GM12891 (cell line): ENCODE measurements at regions not wholly inside any gene's neighbourhood (a gene's known extent, or its start where the extent isn't known, plus 50 kb on each side); places are given as distances from the start of the nearest gene placed in this dataset.

Source experiments
- DNase-seq: peaks from one replicate; pipeline ENCODE4 v3.0.0; 2011; ENCODE audit warnings: low spot score; ENCODE audit not compliant: insufficient read length
- FAIRE-seq: peaks from 2 replicates; lab custom pipeline; 2011; peaks lifted over from hg19 to GRCh38; lab: Jason Lieb, UNC
- PAX5 ChIP-seq: IDR thresholded peaks from 2 replicates; pipeline ENCODE4 v1.6.1; 2011; ENCODE audit warnings: low read length, moderate library complexity, mild to moderate bottlenecking; ENCODE audit not compliant: insufficient read depth, severe bottlenecking
- POLR2A ChIP-seq: IDR thresholded peaks from 2 replicates; pipeline ENCODE4 v1.6.1; 2011; ENCODE audit warnings: low read depth, low read length, control low read depth
- POLR2AphosphoS5 ChIP-seq: IDR thresholded peaks from 2 replicates; pipeline ENCODE4 v1.6.1; 2011; ENCODE audit warnings: low read depth, low read length, control low read depth
- POU2F2 ChIP-seq: IDR thresholded peaks from 2 replicates; pipeline ENCODE4 v1.6.1; 2011; ENCODE audit warnings: low read depth, mild to moderate bottlenecking, control low read depth, low read length, moderate library complexity
- SPI1 ChIP-seq: IDR thresholded peaks from 2 replicates; pipeline ENCODE4 v1.6.1; 2011; ENCODE audit warnings: low read depth, low read length, control low read depth
- TAF1 ChIP-seq: IDR thresholded peaks from 2 replicates; pipeline ENCODE4 v1.6.1; 2011; ENCODE audit warnings: low read depth, low read length, control low read depth

DNA sequence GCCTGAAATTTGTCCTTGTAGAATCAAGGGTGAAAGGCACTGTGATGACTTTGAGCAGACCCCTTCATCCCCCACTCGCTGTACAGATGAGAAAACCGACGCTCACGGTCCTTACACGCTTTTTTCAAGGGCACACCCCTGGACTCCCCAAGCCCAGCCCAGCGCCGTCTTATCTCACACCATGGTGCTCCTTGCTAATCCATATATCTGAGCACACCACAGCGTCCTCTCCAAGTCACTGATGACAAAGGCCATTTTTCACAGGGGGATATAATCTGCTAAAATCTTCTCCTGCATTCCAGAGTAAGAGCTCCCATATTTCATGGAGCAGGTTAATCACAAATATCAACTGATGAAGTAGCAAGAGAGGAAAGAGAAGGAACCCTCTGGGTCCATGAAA, 486.3 kb downstream of the BCOR start:
- DNase-seq: no peak
- no peak for FAIRE-seq
- TF ChIP-seq POLR2A (no peak), POLR2AphosphoS5 (no peak), POU2F2 (no peak), PAX5 (no peak), TAF1 (no peak)

DNA sequence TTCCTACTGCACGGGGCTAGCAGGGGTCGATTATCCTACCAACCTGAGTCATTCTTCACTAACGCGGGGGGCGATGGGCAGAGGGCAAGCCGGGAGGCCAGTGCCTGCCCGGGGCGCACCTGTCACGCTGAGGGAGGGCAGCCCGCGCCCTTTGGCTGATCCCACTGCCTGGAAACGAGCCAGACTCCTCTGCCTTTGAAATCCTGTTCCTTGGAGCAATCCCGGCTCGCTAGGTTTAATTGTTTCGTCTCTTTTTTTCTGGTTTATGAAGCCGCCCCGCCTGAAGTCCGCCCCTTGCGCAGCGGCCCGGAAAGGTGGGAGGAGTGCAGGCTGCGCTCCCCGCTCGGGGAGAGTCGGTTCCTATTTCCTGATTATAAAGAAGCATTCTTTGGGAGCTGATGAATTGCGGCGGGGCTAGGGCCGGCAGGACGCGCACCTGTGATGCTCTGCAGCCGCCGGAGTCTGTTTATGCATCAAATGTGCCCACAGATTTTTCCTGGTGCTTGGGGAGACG, 484.2 kb downstream of the BCOR start:
- TF ChIP-seq POLR2A: no peak
- no peak for TF ChIP-seq POU2F2
- no peak for TF ChIP-seq SPI1
- TF ChIP-seq TAF1: no peak
- no peak for TF ChIP-seq PAX5
- TF ChIP-seq POLR2AphosphoS5: no peak
- FAIRE-seq (peak; percentile 84), DNase-seq (no peak)

DNA sequence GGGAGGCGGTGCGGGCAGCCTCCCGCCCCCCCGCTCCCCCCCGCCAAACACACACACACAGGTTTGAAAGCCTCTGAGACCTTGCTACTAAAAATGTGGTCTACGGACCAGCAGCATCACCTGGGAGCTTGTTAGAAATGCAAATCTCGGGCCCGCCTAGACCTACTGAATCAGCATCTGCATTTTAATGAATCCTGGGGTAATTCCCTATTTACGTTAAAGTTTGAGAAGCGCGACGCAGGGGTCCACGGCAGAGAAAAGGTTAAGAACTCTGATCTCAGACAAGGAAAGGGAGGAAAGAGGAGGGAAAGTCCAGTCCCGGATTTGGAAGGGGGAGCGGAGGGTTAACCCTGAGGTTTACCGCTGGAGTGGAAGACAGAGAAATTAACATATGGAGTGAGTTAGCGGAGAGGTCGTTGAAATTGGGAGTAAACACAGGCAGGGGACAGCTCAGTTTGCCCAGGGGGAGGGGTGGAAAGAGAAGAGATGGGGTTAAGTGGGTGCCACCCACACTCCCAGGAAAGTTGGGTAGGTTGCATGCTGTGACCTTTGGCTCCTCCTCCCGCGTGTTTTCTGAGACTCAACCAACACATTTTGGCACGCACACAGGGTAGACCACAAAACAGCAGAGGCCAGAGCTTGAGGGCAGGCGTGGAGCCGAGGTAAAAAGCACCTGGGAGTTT, 483.6 kb downstream of the BCOR start:
- TF ChIP-seq SPI1: no peak
- TF ChIP-seq POU2F2: 0 out of 2 replicates have a peak, but pooled peaks have one; percentile 13
- DNase-seq (no peak), FAIRE-seq (peak; percentile 96)

DNA sequence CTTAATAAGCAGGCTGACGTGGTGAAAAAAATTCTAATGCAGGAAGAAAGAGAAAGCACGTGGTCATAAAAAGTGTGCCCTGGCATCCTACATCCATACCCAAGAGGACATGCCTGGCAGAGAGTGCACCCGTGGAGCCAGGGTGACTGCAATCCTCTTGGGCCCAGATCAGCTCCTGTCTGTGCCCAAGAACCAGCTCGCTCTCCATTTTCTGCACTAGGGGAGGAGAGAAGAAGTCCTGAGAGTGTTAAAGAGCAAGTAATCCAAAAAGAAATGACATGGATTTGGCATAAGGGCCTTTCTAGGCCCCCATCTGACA, 483.1 kb downstream of the BCOR start:
- FAIRE-seq: no peak
- TF ChIP-seq TAF1: no peak
- no peak for TF ChIP-seq POLR2A
- no peak for TF ChIP-seq PAX5
- TF ChIP-seq SPI1: no peak
- no peak for TF ChIP-seq POLR2AphosphoS5
- no peak for TF ChIP-seq POU2F2
- no peak for DNase-seq

DNA sequence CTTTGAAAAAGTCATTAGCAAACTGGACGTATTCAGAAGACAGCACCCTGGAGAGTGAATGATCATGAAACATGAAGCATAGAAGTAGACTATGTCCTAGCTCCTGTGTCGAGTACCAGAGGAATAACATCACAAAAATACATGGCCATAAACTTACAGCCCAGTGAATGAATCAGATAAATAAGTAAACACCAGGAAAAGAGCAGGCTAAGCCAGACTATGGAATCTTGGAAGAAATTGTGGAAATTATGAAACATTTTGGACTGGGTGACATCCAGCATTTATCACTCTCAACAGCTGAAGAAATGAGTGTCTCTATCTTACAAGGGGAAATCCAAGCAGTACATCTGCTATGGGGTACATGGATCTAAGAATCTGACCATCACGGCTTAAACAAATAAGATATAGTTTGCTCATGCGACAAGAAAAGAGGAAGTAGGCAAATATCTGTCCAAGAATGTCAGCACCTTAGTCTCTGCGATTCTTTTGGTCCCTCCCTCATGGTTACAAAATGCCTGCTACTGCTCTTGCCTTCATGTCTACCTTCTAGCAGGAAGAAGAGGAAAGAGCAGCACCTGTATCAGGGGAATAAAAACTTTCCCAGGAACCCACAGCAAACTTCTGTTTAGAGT, 481.5 kb downstream of the BCOR start:
- peak; percentile 85 for TF ChIP-seq SPI1
- TF ChIP-seq POLR2AphosphoS5: no peak
- no peak for TF ChIP-seq PAX5
- peak; percentile 58 for FAIRE-seq

DNA sequence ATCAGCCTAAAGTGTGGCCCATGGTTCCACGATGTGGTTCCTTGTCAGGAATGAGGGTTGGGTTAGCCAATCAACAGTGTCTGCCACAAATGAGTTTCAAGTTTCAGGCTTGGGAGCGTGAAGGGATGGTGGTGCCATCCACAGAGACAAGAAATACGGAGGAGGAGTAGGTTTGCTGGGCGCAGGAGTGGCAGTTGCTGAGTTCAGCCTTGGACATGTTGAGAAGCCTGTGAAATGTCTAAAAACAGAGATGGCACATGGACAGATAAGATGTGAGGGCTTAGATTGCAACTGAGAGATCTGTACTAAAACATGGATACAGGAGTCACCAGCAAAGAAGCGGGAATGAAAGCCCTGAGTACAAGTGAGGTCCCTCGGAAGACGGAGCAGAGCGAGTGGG, 481.0 kb downstream of the BCOR start:
- no peak for DNase-seq
- no peak for TF ChIP-seq POLR2AphosphoS5
- no peak for TF ChIP-seq POLR2A
- TF ChIP-seq PAX5: no peak
- no peak for TF ChIP-seq SPI1
- TF ChIP-seq POU2F2: no peak
- no peak for TF ChIP-seq TAF1
- peak; percentile 59 for FAIRE-seq

More for the DNA sequence above, 481.5 kb downstream of the BCOR start:
- DNase-seq: no peak

DNA sequence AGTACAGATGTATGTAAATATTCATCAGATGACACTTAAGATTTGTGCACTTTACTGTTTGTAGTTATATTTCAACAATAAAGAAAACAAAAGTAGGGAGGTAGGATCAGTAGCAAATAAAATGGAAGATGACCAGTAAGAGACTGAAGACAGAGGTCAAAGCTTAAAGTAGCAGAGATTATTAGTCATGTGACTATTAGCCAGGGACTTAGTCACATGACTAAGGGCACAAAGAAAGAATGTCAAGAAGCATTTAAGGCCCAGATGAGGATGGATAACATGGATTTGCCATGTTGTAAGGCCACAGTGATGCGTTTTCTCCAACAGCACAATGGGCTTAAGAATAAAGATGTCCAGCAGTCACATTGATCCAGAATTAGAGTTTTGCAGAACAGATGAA, 479.6 kb downstream of the BCOR start:
- DNase-seq (no peak), FAIRE-seq (no peak)
- TF ChIP-seq PAX5: no peak
- no peak for TF ChIP-seq TAF1
- TF ChIP-seq POU2F2: no peak
- TF ChIP-seq POLR2A: no peak
- TF ChIP-seq SPI1: no peak
- TF ChIP-seq POLR2AphosphoS5: no peak

DNA sequence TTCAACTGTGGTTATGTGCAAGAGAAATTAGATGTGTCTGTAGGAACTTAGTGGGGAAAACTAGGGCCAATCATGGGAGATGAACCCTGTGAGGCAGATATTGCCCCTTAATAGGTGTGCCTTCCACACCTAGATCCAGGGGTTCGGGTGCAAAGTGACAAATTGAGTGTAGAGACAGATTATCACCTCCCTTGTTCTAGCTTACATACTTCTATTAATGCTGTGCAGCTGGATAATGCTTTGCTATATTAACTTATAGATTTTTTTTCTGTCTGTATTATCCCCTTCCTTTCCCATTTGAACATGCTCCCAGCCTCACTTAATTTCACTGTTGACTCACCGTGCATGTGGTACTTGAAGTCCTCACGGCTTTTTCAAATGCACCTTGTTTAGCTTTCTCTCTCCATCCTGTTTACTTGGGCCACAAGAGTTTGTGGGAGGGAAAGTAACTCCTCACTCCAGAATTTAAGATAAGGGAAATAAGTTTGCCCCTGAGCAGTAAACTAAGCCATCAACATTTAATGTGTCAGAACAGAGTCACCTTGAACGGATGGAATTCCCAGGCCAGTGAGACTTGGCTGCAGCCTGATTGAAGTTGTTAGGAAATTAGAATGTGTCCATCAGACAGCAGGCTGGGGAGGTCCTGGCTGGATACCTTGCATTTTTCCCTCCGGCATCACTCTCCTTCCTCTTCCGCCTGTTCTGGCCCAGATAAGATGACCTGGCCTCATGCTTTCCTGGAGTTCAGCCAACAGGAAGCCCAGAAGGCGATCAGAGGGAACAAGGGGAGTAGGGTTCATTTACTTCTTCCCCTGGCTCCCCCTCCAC, 478.4 kb downstream of the BCOR start:
- TF ChIP-seq POLR2AphosphoS5 (no peak), POU2F2 (no peak), SPI1 (no peak), POLR2A (no peak), TAF1 (no peak), PAX5 (no peak)
- DNase-seq (no peak), FAIRE-seq (no peak)

DNA sequence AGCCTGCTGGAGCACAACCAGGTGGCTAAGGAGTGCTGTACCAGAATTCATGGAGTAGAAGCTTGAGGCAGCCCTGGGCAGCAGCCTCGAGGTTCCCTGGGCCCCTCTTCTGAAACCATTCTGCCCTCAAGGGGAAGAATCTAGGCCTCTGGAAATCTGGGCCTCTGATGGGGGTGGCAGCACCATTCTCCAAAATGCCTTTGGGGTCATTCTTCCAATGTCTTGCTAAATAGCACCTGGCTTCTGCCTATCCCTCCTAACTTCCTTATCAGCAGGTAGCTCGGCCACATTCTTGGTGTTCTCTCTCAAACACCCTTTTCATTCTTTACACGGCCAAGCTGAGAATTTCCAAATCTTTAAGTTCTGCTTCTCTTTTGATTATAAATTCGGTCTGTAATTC, 473.6 kb downstream of the BCOR start:
- FAIRE-seq: no peak
- DNase-seq: no peak
- no peak for TF ChIP-seq POLR2AphosphoS5

DNA sequence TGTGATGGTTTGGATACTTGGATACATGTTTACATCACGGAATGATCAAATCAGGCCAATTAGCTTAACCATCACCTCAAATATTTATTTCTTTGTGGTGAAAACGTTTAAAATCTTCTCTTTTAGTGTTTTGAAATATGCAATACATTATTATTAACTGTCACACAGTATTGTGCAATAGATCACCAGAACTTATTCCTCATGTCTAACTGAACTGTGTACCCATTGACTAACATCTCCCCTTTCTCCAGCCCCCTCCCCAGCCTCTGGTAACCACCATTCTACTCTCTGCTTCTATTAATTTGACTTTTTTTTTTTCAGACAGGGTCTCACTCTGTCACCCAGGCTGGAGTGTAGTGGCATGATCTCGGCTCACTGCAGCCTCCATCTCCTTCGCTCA, 471.9 kb downstream of the BCOR start:
- TF ChIP-seq POLR2AphosphoS5 (no peak), SPI1 (no peak), POU2F2 (no peak), TAF1 (no peak), PAX5 (no peak), POLR2A (no peak)
- FAIRE-seq: no peak
- DNase-seq: no peak
